ENCODE measurements at regions not wholly inside any gene's neighbourhood (a gene's known extent, or its start where the extent isn't known, plus 50 kb on each side); places are given as distances from the start of the nearest gene placed in this dataset.

DNA sequence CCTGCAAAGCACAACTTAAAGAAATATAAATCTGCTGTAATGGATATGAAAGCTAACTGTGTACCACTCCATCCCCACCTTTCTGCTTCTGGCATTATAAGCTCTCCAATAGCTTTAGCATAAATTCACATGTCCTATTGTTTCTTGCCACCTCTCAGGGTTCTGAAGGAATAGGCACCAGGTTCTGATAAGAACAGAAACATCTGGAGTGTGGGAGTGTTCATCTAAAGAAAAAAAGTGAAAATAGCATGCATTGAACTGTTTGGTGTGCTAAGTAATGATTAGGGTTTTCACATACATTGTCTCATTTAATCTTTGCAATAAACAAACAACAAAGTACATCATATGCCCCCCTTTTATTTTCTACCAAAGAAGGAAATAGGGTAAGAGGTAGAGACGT lies 72.3 kb downstream of the FAM76B start:
- H3K4me1 ChIP-seq (ENCODE audit: control insufficient read depth, extremely low read depth, insufficient read depth, low read length): no peaks in the 10 kb centered on the region
- no peak overlapping the region for H3K4me3 ChIP-seq (replicated peaks in 1 of 4; ENCODE audit: control extremely low read depth in 1 of 4, insufficient read depth in 1 of 4, low read depth in 3 of 4, low read length in 4 of 4)
- no peaks in the 10 kb centered on the region for H3K79me2 ChIP-seq (ENCODE audit: control insufficient read depth, insufficient read depth, low read length)
- TF ChIP-seq EZH2 (IDR thresholded peaks at IDR 0.05; ENCODE audit: low read length, missing control alignments) (no peak), CTCF (conservative IDR thresholded peaks at IDR 0.05 in 1 of 2, IDR thresholded peaks at IDR 0.05 in 1 of 2; ENCODE audit: low read depth in 1 of 2, low read length in 2 of 2) (no peak)
- H3K27ac ChIP-seq (ENCODE audit: insufficient read depth, low read length): no peak overlapping the region
- peaks cover 1% of the 10 kb centered on the region for H4K20me1 ChIP-seq (ENCODE audit: control insufficient read depth, extremely low read depth, insufficient read depth, low read length)
- H3K9me3 ChIP-seq (ENCODE audit: control insufficient read depth, insufficient read depth, low read depth, low read length): no peaks in the 10 kb centered on the region
- H3K27me3 ChIP-seq (ENCODE audit: control insufficient read depth, insufficient read depth, low read length): no peaks in the 10 kb centered on the region
- no peak for DNase-seq (ENCODE audit: low read depth in 2 of 2)
- H3K36me3 ChIP-seq (ENCODE audit: control insufficient read depth, insufficient read depth, low read length): no peaks in the 10 kb centered on the region
- H3K4me2 ChIP-seq (ENCODE audit: extremely low read depth, insufficient read depth, low read length): no peak overlapping the region
- no peak overlapping the region for H3K9ac ChIP-seq (ENCODE audit: insufficient read depth, low read length)
- H2AFZ ChIP-seq (ENCODE audit: low read length): no peak overlapping the region

DNA sequence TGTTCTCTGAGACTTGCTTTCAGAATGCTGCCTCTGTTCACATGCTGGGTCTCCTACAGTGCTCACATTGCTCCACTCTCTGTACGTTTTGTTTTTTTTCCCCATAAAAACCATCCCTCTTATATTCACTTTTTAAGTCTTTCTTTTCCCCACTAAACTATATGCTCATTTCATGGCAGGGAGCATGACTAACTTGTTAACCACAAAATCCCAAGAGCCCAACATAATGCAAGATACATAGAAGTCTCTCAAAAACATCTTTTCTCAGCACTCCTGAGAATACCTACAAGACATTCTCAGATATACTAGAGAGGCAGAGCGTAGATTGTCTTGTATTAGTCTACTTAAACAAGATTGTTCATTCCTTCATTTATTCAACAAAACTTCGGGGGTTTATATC lies 73.3 kb downstream of the FAM76B start:
- H3K4me3 ChIP-seq (replicated peaks in 1 of 4; ENCODE audit: control extremely low read depth in 1 of 4, insufficient read depth in 1 of 4, low read depth in 3 of 4, low read length in 4 of 4): no peak overlapping the region
- H3K4me2 ChIP-seq (ENCODE audit: extremely low read depth, insufficient read depth, low read length): no peak overlapping the region
- H3K9ac ChIP-seq (ENCODE audit: insufficient read depth, low read length): no peak overlapping the region
- H3K27ac ChIP-seq (ENCODE audit: insufficient read depth, low read length): no peak overlapping the region
- peaks cover 1% of the 10 kb centered on the region for H4K20me1 ChIP-seq (ENCODE audit: control insufficient read depth, extremely low read depth, insufficient read depth, low read length)
- no peaks in the 10 kb centered on the region for H3K4me1 ChIP-seq (ENCODE audit: control insufficient read depth, extremely low read depth, insufficient read depth, low read length)
- no peak overlapping the region for H2AFZ ChIP-seq (ENCODE audit: low read length)
- no peak for TF ChIP-seq CTCF (conservative IDR thresholded peaks at IDR 0.05 in 1 of 2, IDR thresholded peaks at IDR 0.05 in 1 of 2; ENCODE audit: low read depth in 1 of 2, low read length in 2 of 2)
- TF ChIP-seq EZH2 (IDR thresholded peaks at IDR 0.05; ENCODE audit: low read length, missing control alignments): no peak
- H3K79me2 ChIP-seq (ENCODE audit: control insufficient read depth, insufficient read depth, low read length): no peaks in the 10 kb centered on the region
- peak in 1 of 2 donors; percentile 69 for DNase-seq (ENCODE audit: low read depth in 2 of 2)
- no peaks in the 10 kb centered on the region for H3K27me3 ChIP-seq (ENCODE audit: control insufficient read depth, insufficient read depth, low read length)
- no peaks in the 10 kb centered on the region for H3K36me3 ChIP-seq (ENCODE audit: control insufficient read depth, insufficient read depth, low read length)
- no peaks in the 10 kb centered on the region for H3K9me3 ChIP-seq (ENCODE audit: control insufficient read depth, insufficient read depth, low read depth, low read length)

GRCh38 chr11:95715777-95716241 lies 73.8 kb downstream of the FAM76B start:
- Histone ChIP-seq H3K79me2 (ENCODE audit: control insufficient read depth, insufficient read depth, low read length) (no peaks in the 10 kb centered on the region), H3K9me3 (ENCODE audit: control insufficient read depth, insufficient read depth, low read depth, low read length) (no peaks in the 10 kb centered on the region), H3K36me3 (ENCODE audit: control insufficient read depth, insufficient read depth, low read length) (no peaks in the 10 kb centered on the region), H3K4me2 (ENCODE audit: extremely low read depth, insufficient read depth, low read length) (no peak overlapping the region), H3K4me1 (ENCODE audit: control insufficient read depth, extremely low read depth, insufficient read depth, low read length) (no peaks in the 10 kb centered on the region), H2AFZ (ENCODE audit: low read length) (no peak overlapping the region), H3K9ac (ENCODE audit: insufficient read depth, low read length) (no peak overlapping the region), H4K20me1 (ENCODE audit: control insufficient read depth, extremely low read depth, insufficient read depth, low read length) (peaks cover 1% of the 10 kb centered on the region), H3K4me3 (replicated peaks in 1 of 4; ENCODE audit: control extremely low read depth in 1 of 4, insufficient read depth in 1 of 4, low read depth in 3 of 4, low read length in 4 of 4) (no peak overlapping the region), H3K27ac (ENCODE audit: insufficient read depth, low read length) (no peak overlapping the region), H3K27me3 (ENCODE audit: control insufficient read depth, insufficient read depth, low read length) (no peaks in the 10 kb centered on the region)
- TF ChIP-seq EZH2 (IDR thresholded peaks at IDR 0.05; ENCODE audit: low read length, missing control alignments) (no peak), CTCF (conservative IDR thresholded peaks at IDR 0.05 in 1 of 2, IDR thresholded peaks at IDR 0.05 in 1 of 2; ENCODE audit: low read depth in 1 of 2, low read length in 2 of 2) (no peak)
- peak in 1 of 2 donors; percentile 97 for DNase-seq (ENCODE audit: low read depth in 2 of 2)
